ENCODE measurements at regions not wholly inside any gene's neighbourhood (a gene's known extent, or its start where the extent isn't known, plus 50 kb on each side); places are given as distances from the start of the nearest gene placed in this dataset.

GRCh38 chr16:79543219-79543618 is 57.3 kb downstream of the MAF start:
- intact Hi-C loops (cut with micrococcal nuclease) = no loop called here

- intact Hi-C loops (cut with micrococcal nuclease) = no loop called here
Measured at GRCh38 chr16:79542237-79542774, 58.2 kb downstream of the MAF start.

- intact Hi-C loops (cut with micrococcal nuclease) = no loop called here
Measured at GRCh38 chr16:79540825-79541595, 59.5 kb downstream of the MAF start.

GRCh38 chr16:79537584-79537983 is 63.0 kb downstream of the MAF start:
- intact Hi-C loops (cut with micrococcal nuclease) = no loop called here

GRCh38 chr16:79536958-79537357 is 63.6 kb downstream of the MAF start:
- intact Hi-C loops (cut with micrococcal nuclease) = no loop called here

- intact Hi-C loops (cut with micrococcal nuclease) = no loop called here
Measured at GRCh38 chr16:79535130-79535529, 65.4 kb downstream of the MAF start.

GRCh38 chr16:79534143-79534542 is 66.4 kb downstream of the MAF start:
- intact Hi-C loops (cut with micrococcal nuclease) = no loop called here

- intact Hi-C loops (cut with micrococcal nuclease) = no loop called here
Measured at GRCh38 chr16:79533292-79533691, 67.2 kb downstream of the MAF start.

- intact Hi-C loops (cut with micrococcal nuclease) = no loop called here
Measured at GRCh38 chr16:79532785-79533184, 67.8 kb downstream of the MAF start.

- intact Hi-C loops (cut with micrococcal nuclease) = no loop called here
Measured at GRCh38 chr16:79532273-79532672, 68.3 kb downstream of the MAF start.

- intact Hi-C loops (cut with micrococcal nuclease) = no loop called here
Measured at GRCh38 chr16:79528338-79528737, 72.2 kb downstream of the MAF start.

GRCh38 chr16:79523971-79524370 is 76.6 kb downstream of the MAF start:
- intact Hi-C loops (cut with micrococcal nuclease) = loop anchor here (5.0 kb wide), 1 partner anchor 998 kb away; no protein-coding TSS in a partner anchor

- intact Hi-C loops (cut with micrococcal nuclease) = no loop called here
Measured at GRCh38 chr16:79519448-79519847, 81.1 kb downstream of the MAF start.

- intact Hi-C loops (cut with micrococcal nuclease) = no loop called here
Measured at GRCh38 chr16:79517156-79517555, 83.4 kb downstream of the MAF start.

GRCh38 chr16:79510879-79511278 is 89.7 kb downstream of the MAF start:
- intact Hi-C loops (cut with micrococcal nuclease) = no loop called here

- intact Hi-C loops (cut with micrococcal nuclease) = no loop called here
Measured at GRCh38 chr16:79509906-79510305, 90.6 kb downstream of the MAF start.

GRCh38 chr16:79509211-79509631 is 91.3 kb downstream of the MAF start:
- intact Hi-C loops (cut with micrococcal nuclease) = no loop called here

- intact Hi-C loops (cut with micrococcal nuclease) = no loop called here
Measured at GRCh38 chr16:79508294-79508693, 92.2 kb downstream of the MAF start.

GRCh38 chr16:79505344-79505743 is 95.2 kb downstream of the MAF start:
- intact Hi-C loops (cut with micrococcal nuclease) = no loop called here

GRCh38 chr16:79503511-79503910 is 97.0 kb downstream of the MAF start:
- intact Hi-C loops (cut with micrococcal nuclease) = no loop called here

- intact Hi-C loops (cut with micrococcal nuclease) = no loop called here
Measured at GRCh38 chr16:79501446-79501845, 99.1 kb downstream of the MAF start.

- intact Hi-C loops (cut with micrococcal nuclease) = no loop called here
Measured at GRCh38 chr16:79500866-79501265, 99.7 kb downstream of the MAF start.

GRCh38 chr16:79500286-79500685 is 100.3 kb downstream of the MAF start:
- intact Hi-C loops (cut with micrococcal nuclease) = no loop called here
